ENCODE measurements at regions not wholly inside any gene's neighbourhood (a gene's known extent, or its start where the extent isn't known, plus 50 kb on each side); places are given as distances from the start of the nearest gene placed in this dataset.

- DNase-seq (ENCODE audit: low read depth), result no peak
These were observed 220.8 kb downstream of the SPTSSA start for GRCh38 chr14:34241185-34241711.

GRCh38 chr14:34238610-34239009 lies 223.4 kb downstream of the SPTSSA start:
- DNase-seq (ENCODE audit: low read depth), result no peak

GRCh38 chr14:34237677-34238076 lies 224.4 kb downstream of the SPTSSA start:
- DNase-seq (ENCODE audit: low read depth), result no peak

- no peak for DNase-seq (ENCODE audit: low read depth)
These were observed 225.0 kb downstream of the SPTSSA start for GRCh38 chr14:34237081-34237480.

- DNase-seq (ENCODE audit: low read depth), result no peak
These were observed 226.3 kb downstream of the SPTSSA start for GRCh38 chr14:34235643-34236300.

GRCh38 chr14:34234258-34234657 lies 227.8 kb downstream of the SPTSSA start:
- DNase-seq (ENCODE audit: low read depth), result no peak

- DNase-seq (ENCODE audit: low read depth), result no peak
These were observed 228.4 kb downstream of the SPTSSA start for GRCh38 chr14:34233619-34234018.

GRCh38 chr14:34232790-34233189 lies 229.2 kb downstream of the SPTSSA start:
- no peak for DNase-seq (ENCODE audit: low read depth)

- DNase-seq (ENCODE audit: low read depth), result no peak
These were observed 230.4 kb downstream of the SPTSSA start for GRCh38 chr14:34231626-34232025.

- DNase-seq (ENCODE audit: low read depth), result no peak
These were observed 232.9 kb downstream of the SPTSSA start for GRCh38 chr14:34229140-34229539.

GRCh38 chr14:34228650-34228976 lies 233.4 kb downstream of the SPTSSA start:
- DNase-seq (ENCODE audit: low read depth), result no peak

- peak; percentile 41 for DNase-seq (ENCODE audit: low read depth)
These were observed 234.0 kb downstream of the SPTSSA start for GRCh38 chr14:34227834-34228649.

GRCh38 chr14:34224221-34224620 lies 237.8 kb downstream of the SPTSSA start:
- no peak for DNase-seq (ENCODE audit: low read depth)

- DNase-seq (ENCODE audit: low read depth), result no peak
These were observed 238.5 kb downstream of the SPTSSA start for GRCh38 chr14:34223373-34224148.

GRCh38 chr14:34222867-34223266 lies 239.2 kb downstream of the SPTSSA start:
- DNase-seq (ENCODE audit: low read depth), result no peak

- DNase-seq (ENCODE audit: low read depth), result no peak
These were observed 239.9 kb downstream of the SPTSSA start for GRCh38 chr14:34222122-34222521.

GRCh38 chr14:34220921-34221320 lies 241.1 kb downstream of the SPTSSA start:
- DNase-seq (ENCODE audit: low read depth), result no peak

GRCh38 chr14:34220378-34220706 lies 241.7 kb downstream of the SPTSSA start:
- DNase-seq (ENCODE audit: low read depth), result no peak

GRCh38 chr14:34219661-34220377 lies 242.2 kb downstream of the SPTSSA start:
- no peak for DNase-seq (ENCODE audit: low read depth)

GRCh38 chr14:34218881-34219280 lies 243.2 kb downstream of the SPTSSA start:
- DNase-seq (ENCODE audit: low read depth), result no peak

- no peak for DNase-seq (ENCODE audit: low read depth)
These were observed 247.1 kb downstream of the SPTSSA start for GRCh38 chr14:34214961-34215360.

- no peak for DNase-seq (ENCODE audit: low read depth)
These were observed 248.7 kb downstream of the SPTSSA start for GRCh38 chr14:34213332-34213731.
